Neural progenitor cell (in vitro differentiated cells): ENCODE measurements at regions not wholly inside any gene's neighbourhood (a gene's known extent, or its start where the extent isn't known, plus 50 kb on each side); places are given as distances from the start of the nearest gene placed in this dataset.

ENCODE experiments used
- DNase-seq: peaks from one replicate; pipeline ENCODE4 v3.0.0-alpha.2; 2016; ENCODE audit warnings: low spot score
- H2AFZ ChIP-seq: fragments of 200-600 bp; sonication (generic); replicated peaks from 2 replicates; pipeline ENCODE4 v1.6.1; 2016; ENCODE audit warnings: antibody characterized with exemption
- H3F3A ChIP-seq: fragments of 200-600 bp; sonication (generic); 2 replicates; pipeline ENCODE4 v1.6.1; 2016; ENCODE audit warnings: antibody characterized with exemption, low read depth
- H3K27ac ChIP-seq: fragments of 200-600 bp; sonication (generic); 2 replicates; pipeline ENCODE4 v1.5.1; 2016; ENCODE audit warnings: mild to moderate bottlenecking
- H3K27me3 ChIP-seq: fragments of 200-600 bp; sonication (generic); 2 replicates; pipeline ENCODE4 v1.6.1; 2016; ENCODE audit warnings: mild to moderate bottlenecking, moderate library complexity
- H3K36me3 ChIP-seq: fragments of 200-600 bp; sonication (generic); 2 replicates; pipeline ENCODE4 v1.5.1; 2016
- H3K4me1 ChIP-seq: fragments of 200-600 bp; sonication (generic); 2 replicates; pipeline ENCODE4 v1.6.1; 2016; ENCODE audit warnings: mixed run types
- H3K4me2 ChIP-seq: fragments of 200-600 bp; sonication (generic); 2 replicates; pipeline ENCODE4 v1.6.1; 2016
- H3K4me3 ChIP-seq: fragments of 200-600 bp; sonication (generic); 2 replicates; pipeline ENCODE4 v1.5.1; 2016
- H3K79me2 ChIP-seq: fragments of 200-600 bp; sonication (generic); 2 replicates; pipeline ENCODE4 v1.6.1; 2016; ENCODE audit warnings: low read depth
- H3K9ac ChIP-seq: fragments of 200-600 bp; sonication (generic); 2 replicates; pipeline ENCODE4 v1.6.1; 2016
- H3K9me3 ChIP-seq: fragments of 200-600 bp; sonication (generic); 2 replicates; pipeline ENCODE4 v1.5.1; 2016; ENCODE audit warnings: low read depth
- H4K20me1 ChIP-seq: fragments of 200-600 bp; sonication (generic); 2 replicates; pipeline ENCODE4 v1.6.1; 2016; ENCODE audit warnings: low read depth
- H3K27ac Mint-ChIP-seq: 3 replicates; pipeline ENCODE4 v1.8.0; 2021; ENCODE audit warnings: mixed read lengths
- H3K27me3 Mint-ChIP-seq: 2 replicates; pipeline ENCODE4 v1.8.0; 2022; ENCODE audit warnings: low read depth, mild to moderate bottlenecking, inconsistent platforms, moderate library complexity, mixed read lengths; ENCODE audit not compliant: insufficient read depth
- H3K36me3 Mint-ChIP-seq: 3 replicates; pipeline ENCODE4 v1.8.0; 2021; ENCODE audit warnings: mixed read lengths
- H3K4me1 Mint-ChIP-seq: 3 replicates; pipeline ENCODE4 v1.8.0; 2021; ENCODE audit warnings: mixed read lengths
- H3K4me3 Mint-ChIP-seq: 3 replicates; pipeline ENCODE4 v1.8.0; 2021; ENCODE audit warnings: mild to moderate bottlenecking, moderate library complexity, mixed read lengths
- H3K9me3 Mint-ChIP-seq: 3 replicates; pipeline ENCODE4 v1.8.0; 2020; ENCODE audit warnings: mixed read lengths
- EZH2 ChIP-seq: fragments of 200-600 bp; sonication (generic); IDR thresholded peaks from 2 replicates; pipeline ENCODE4 v1.6.1; 2017; ENCODE audit warnings: antibody characterized with exemption, mild to moderate bottlenecking, moderate library complexity
- EZH2phosphoT487 ChIP-seq: fragments of 200-600 bp; sonication (generic); IDR thresholded peaks from 2 replicates; pipeline ENCODE4 v1.6.1; 2017; ENCODE audit warnings: antibody characterized with exemption
- TF ChIP-seq, protein P1 (sequence below): fragments of 200-600 bp; sonication (generic); IDR thresholded peaks from 2 replicates; pipeline ENCODE4 v1.5.1; 2017; ENCODE audit warnings: antibody characterized with exemption, mild to moderate bottlenecking

DNA sequence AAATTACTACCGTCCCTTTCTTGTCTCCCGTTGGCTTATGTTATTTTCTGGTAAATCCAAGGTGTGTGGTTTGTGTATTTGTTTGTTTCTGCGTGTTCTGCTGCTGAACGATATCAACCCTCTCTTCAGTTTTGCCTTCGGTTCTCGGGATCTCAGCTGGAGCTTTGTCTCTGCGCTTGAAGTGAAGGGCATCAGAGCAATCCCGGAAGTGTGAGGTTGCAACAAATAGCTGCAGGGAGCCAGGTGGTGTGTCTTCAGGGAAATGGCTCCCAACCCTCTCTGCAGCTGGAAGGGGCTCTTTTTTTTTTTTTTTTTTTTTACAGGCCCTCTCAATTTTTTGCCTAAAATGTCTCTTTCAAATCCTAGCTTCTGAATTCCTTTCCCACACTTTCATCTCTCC lies 116.4 kb upstream of the RGMA start:
- Mint-ChIP-seq H3K27ac (no peak overlapping the region), H3K9me3 (peaks cover 15% of the 10 kb centered on the region), H3K27me3 (peaks cover 5% of the 10 kb centered on the region), H3K4me1 (peaks cover 16% of the 10 kb centered on the region), H3K36me3 (peaks cover 4% of the 10 kb centered on the region), H3K4me3 (no peak overlapping the region)
- TF ChIP-seq, protein P1, sequence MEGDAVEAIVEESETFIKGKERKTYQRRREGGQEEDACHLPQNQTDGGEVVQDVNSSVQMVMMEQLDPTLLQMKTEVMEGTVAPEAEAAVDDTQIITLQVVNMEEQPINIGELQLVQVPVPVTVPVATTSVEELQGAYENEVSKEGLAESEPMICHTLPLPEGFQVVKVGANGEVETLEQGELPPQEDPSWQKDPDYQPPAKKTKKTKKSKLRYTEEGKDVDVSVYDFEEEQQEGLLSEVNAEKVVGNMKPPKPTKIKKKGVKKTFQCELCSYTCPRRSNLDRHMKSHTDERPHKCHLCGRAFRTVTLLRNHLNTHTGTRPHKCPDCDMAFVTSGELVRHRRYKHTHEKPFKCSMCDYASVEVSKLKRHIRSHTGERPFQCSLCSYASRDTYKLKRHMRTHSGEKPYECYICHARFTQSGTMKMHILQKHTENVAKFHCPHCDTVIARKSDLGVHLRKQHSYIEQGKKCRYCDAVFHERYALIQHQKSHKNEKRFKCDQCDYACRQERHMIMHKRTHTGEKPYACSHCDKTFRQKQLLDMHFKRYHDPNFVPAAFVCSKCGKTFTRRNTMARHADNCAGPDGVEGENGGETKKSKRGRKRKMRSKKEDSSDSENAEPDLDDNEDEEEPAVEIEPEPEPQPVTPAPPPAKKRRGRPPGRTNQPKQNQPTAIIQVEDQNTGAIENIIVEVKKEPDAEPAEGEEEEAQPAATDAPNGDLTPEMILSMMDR, result no peak
- TF ChIP-seq EZH2 (no peak), EZH2phosphoT487 (no peak)
- no peak overlapping the region for H3K9ac ChIP-seq
- no peaks in the 10 kb centered on the region for H3K79me2 ChIP-seq
- no peaks in the 10 kb centered on the region for H3K27me3 ChIP-seq
- no peaks in the 10 kb centered on the region for H3K36me3 ChIP-seq
- H3K4me2 ChIP-seq, result no peak overlapping the region
- H3K4me1 ChIP-seq, result peaks cover 30% of the 10 kb centered on the region
- no peaks in the 10 kb centered on the region for H4K20me1 ChIP-seq
- H2AFZ ChIP-seq, result no peak overlapping the region
- DNase-seq, result no peak
- H3F3A ChIP-seq, result no peaks in the 10 kb centered on the region
- H3K27ac ChIP-seq, result no peak overlapping the region
- H3K9me3 ChIP-seq, result no peaks in the 10 kb centered on the region
- H3K4me3 ChIP-seq, result no peak overlapping the region

GRCh38 chr15:93203036-93203435 lies 114.0 kb upstream of the RGMA start:
- Histone ChIP-seq H3K9me3 (no peaks in the 10 kb centered on the region), H3K9ac (no peak overlapping the region), H3K79me2 (no peaks in the 10 kb centered on the region), H3K27ac (no peak overlapping the region), H4K20me1 (no peaks in the 10 kb centered on the region), H3K4me1 (peaks cover 26% of the 10 kb centered on the region), H3F3A (no peaks in the 10 kb centered on the region), H2AFZ (no peak overlapping the region), H3K36me3 (no peaks in the 10 kb centered on the region), H3K27me3 (no peaks in the 10 kb centered on the region), H3K4me2 (no peak overlapping the region), H3K4me3 (no peak overlapping the region)
- Mint-ChIP-seq H3K4me1 (peaks cover 16% of the 10 kb centered on the region), H3K27me3 (peaks cover 6% of the 10 kb centered on the region), H3K4me3 (no peak overlapping the region), H3K27ac (no peak overlapping the region), H3K9me3 (peaks cover 27% of the 10 kb centered on the region), H3K36me3 (peaks cover 6% of the 10 kb centered on the region)
- TF ChIP-seq, protein P1, result no peak
- TF ChIP-seq EZH2phosphoT487 (no peak), EZH2 (no peak)
- no peak for DNase-seq

DNA sequence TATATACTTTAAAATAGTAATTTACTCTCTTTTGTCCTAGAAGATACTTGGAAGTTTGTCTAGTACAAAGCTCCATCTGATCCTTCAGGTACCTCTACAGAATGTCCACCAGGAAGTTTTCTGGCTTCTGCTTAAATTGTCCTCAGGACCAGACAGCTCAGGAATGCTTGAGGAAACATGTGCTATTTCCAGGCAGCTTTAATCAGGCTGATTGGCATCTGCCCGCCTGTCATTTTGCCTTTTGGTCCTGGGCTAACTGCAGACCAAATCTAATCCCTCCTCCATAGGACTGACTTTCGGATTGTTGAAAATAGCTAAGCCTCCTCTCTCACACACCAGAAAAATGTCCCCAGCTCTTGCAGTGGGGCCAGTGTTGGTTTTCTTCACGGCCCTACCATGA lies 113.4 kb upstream of the RGMA start:
- no peak for DNase-seq

More for the DNA sequence above, 113.4 kb upstream of the RGMA start:
- Mint-ChIP-seq H3K27ac (no peak overlapping the region), H3K36me3 (peaks cover 6% of the 10 kb centered on the region), H3K4me3 (no peak overlapping the region), H3K4me1 (peaks cover 16% of the 10 kb centered on the region), H3K9me3 (peaks cover 32% of the 10 kb centered on the region), H3K27me3 (peaks cover 6% of the 10 kb centered on the region)
- H3K9me3 ChIP-seq, result no peaks in the 10 kb centered on the region
- no peak overlapping the region for H3K4me2 ChIP-seq
- H3K79me2 ChIP-seq, result no peaks in the 10 kb centered on the region
- H3K27me3 ChIP-seq, result no peaks in the 10 kb centered on the region
- no peak overlapping the region for H3K27ac ChIP-seq
- H2AFZ ChIP-seq, result no peak overlapping the region
- H3K4me1 ChIP-seq, result peaks cover 26% of the 10 kb centered on the region
- H3K36me3 ChIP-seq, result no peaks in the 10 kb centered on the region
- no peaks in the 10 kb centered on the region for H3F3A ChIP-seq
- no peaks in the 10 kb centered on the region for H4K20me1 ChIP-seq
- H3K9ac ChIP-seq, result no peak overlapping the region
- no peak overlapping the region for H3K4me3 ChIP-seq
- TF ChIP-seq, protein P1, result no peak
- TF ChIP-seq EZH2phosphoT487, result no peak
- TF ChIP-seq EZH2, result no peak
